B cell (primary cell): ENCODE measurements at regions not wholly inside any gene's neighbourhood (a gene's known extent, or its start where the extent isn't known, plus 50 kb on each side); places are given as distances from the start of the nearest gene placed in this dataset.

Experiments used
- ATAC-seq: fragments of 200-7000 bp; cut with Tn5 transposase; one replicate; pipeline ENCODE4 v1.10.0; 2021; ENCODE audit warnings: low read depth, mild to moderate bottlenecking, moderate number of reproducible peaks, moderate library complexity
- CTCF ChIA-PET: fragments of 350-600 bp; sonication (Branson Sonifier 250); formaldehyde crosslinking; loops from one replicate; lab custom pipeline; 2021; ENCODE audit warnings: antibody characterized with exemption, inconsistent platforms; lab: Charles Lee
- POLR2A ChIA-PET: fragments of 350-600 bp; sonication (Branson Sonifier 250); formaldehyde crosslinking; loops from one replicate; lab custom pipeline; 2021; ENCODE audit warnings: antibody characterized with exemption; lab: Charles Lee
- DNase-seq: peaks from one replicate; pipeline ENCODE4 v3.0.0; 2013
- H2AFZ ChIP-seq: 2 replicates; pipeline ENCODE4 v1.6.1; 2012; ENCODE audit warnings: mild to moderate bottlenecking, low read depth, low read length; ENCODE audit not compliant: insufficient read depth, poor library complexity, severe bottlenecking
- H3K27ac ChIP-seq, 2 donors: 1 replicate in 1 of 2; 2 replicates in 1 of 2; pipeline ENCODE4 v1.5.1; 2012 to 2013; ENCODE audit warnings: low read length in 2 of 2, mild to moderate bottlenecking in 2 of 2, moderate library complexity in 1 of 2
- H3K27me3 ChIP-seq, 4 experiments: fragments of 200-600 bp in 1 of 4; sonication (generic) in 1 of 4; replicated peaks in 1 of 4; 1 replicate in 2 of 4; 2 replicates in 2 of 4; pipeline versions ENCODE4 v1.6.1 to v1.7.0; 2013 to 2016; ENCODE audit warnings: low read length in 3 of 4, mild to moderate bottlenecking in 2 of 4, mixed read lengths in 1 of 4, moderate library complexity in 1 of 4; ENCODE audit not compliant: insufficient read depth in 4 of 4, control insufficient read depth in 3 of 4; ENCODE audit errors: control extremely low read depth in 1 of 4
- H3K36me3 ChIP-seq, 2 experiments: replicated peaks in 1 of 2; 1 replicate in 1 of 2; 2 replicates in 1 of 2; pipeline versions ENCODE4 v1.6.1 to v1.7.1; 2013; ENCODE audit warnings: low read length in 1 of 2; ENCODE audit not compliant: insufficient read depth in 2 of 2, control insufficient read depth in 1 of 2; ENCODE audit errors: control extremely low read depth in 1 of 2, extremely low read depth in 1 of 2
- H3K4me1 ChIP-seq, 2 donors: fragments of 200-600 bp in 1 of 2; sonication (generic) in 1 of 2; 1 replicate in 1 of 2; 2 replicates in 1 of 2; pipeline versions ENCODE4 v1.5.1 to v1.6.1; 2013 to 2017; ENCODE audit warnings: low read length in 2 of 2; ENCODE audit not compliant: control insufficient read depth in 2 of 2, insufficient read depth in 2 of 2
- H3K4me2 ChIP-seq: replicated peaks from 2 replicates; pipeline ENCODE3; 2012; ENCODE audit warnings: mild to moderate bottlenecking, low read depth, low read length; ENCODE audit not compliant: poor library complexity, severe bottlenecking
- H3K4me3 ChIP-seq, 5 experiments: fragments of 200-600 bp in 1 of 5; sonication (generic) in 1 of 5; 1 replicate in 3 of 5; 2 replicates in 2 of 5; pipeline versions ENCODE4 v1.5.1 to v1.7.0; 2011 to 2016; ENCODE audit warnings: low read length in 4 of 5, mild to moderate bottlenecking in 4 of 5, low read depth in 2 of 5, control low read depth in 1 of 5, moderate library complexity in 1 of 5; ENCODE audit not compliant: insufficient read depth in 1 of 5; ENCODE audit errors: control extremely low read depth in 1 of 5, extremely low read depth in 1 of 5
- H3K79me2 ChIP-seq: fragments of 200-600 bp; sonication (generic); one replicate; pipeline ENCODE4 v1.6.0; 2016; ENCODE audit warnings: low read length; ENCODE audit not compliant: control insufficient read depth, insufficient read depth
- H3K9ac ChIP-seq: fragments of 200-600 bp; sonication (generic); 2 replicates; pipeline ENCODE4 v1.6.1; 2017; ENCODE audit warnings: mild to moderate bottlenecking, low read length, moderate library complexity
- H3K9me3 ChIP-seq, 3 donors: one replicate each; pipeline versions ENCODE4 v1.6.1 to v1.7.1; 2013; ENCODE audit warnings: low read length in 2 of 3; ENCODE audit not compliant: control insufficient read depth in 2 of 3, insufficient read depth in 1 of 3; ENCODE audit errors: control extremely low read depth in 1 of 3
- H4K20me1 ChIP-seq: 2 replicates; pipeline ENCODE4 v1.6.0; 2012; ENCODE audit warnings: mild to moderate bottlenecking, low read length; ENCODE audit not compliant: insufficient read depth, control insufficient read depth, poor library complexity, severe bottlenecking
- H3K27ac Mint-ChIP-seq: one replicate; pipeline ENCODE4 v1.8.0; 2021; ENCODE audit warnings: mixed read lengths
- H3K27me3 Mint-ChIP-seq: one replicate; pipeline ENCODE4 v1.8.0; 2021; ENCODE audit warnings: mixed read lengths
- H3K4me1 Mint-ChIP-seq: one replicate; pipeline ENCODE4 v1.8.0; 2021; ENCODE audit warnings: mixed read lengths
- H3K4me3 Mint-ChIP-seq: one replicate; pipeline ENCODE4 v1.8.0; 2021; ENCODE audit warnings: mixed read lengths
- H3K9me3 Mint-ChIP-seq: one replicate; pipeline ENCODE4 v1.8.0; 2022; ENCODE audit warnings: mixed read lengths; ENCODE audit not compliant: insufficient read depth
- EZH2 ChIP-seq: IDR thresholded peaks from 2 replicates; pipeline ENCODE4 v1.6.1; 2012; ENCODE audit warnings: borderline replicate concordance, low read depth, mild to moderate bottlenecking, moderate library complexity, low read length; ENCODE audit not compliant: insufficient read depth, poor library complexity, severe bottlenecking
- WGBS: methylation state at CpG from one replicate; pipeline ENCODE4 v1.1.5; 2013; ENCODE audit warnings: missing lambda C conversion rate; ENCODE audit not compliant: insufficient coverage; 5-methylcytosine and 5-hydroxymethylcytosine counted together
- intact Hi-C: fragments of 100-400 bp; cut with micrococcal nuclease; formaldehyde crosslinking; loops from one replicate; pipeline ENCODE4 v1.10.0; 2022
- TF ChIP-seq, protein P1 (sequence below): fragments of 200-600 bp; IDR thresholded peaks from one replicate; pipeline ENCODE4 v1.8.0; 2022; ENCODE audit warnings: antibody characterized with exemption, mild to moderate bottlenecking

GRCh38 chr13:107531180-107531579 is 684.2 kb downstream of the LIG4 start:
- H2AFZ ChIP-seq, result no peak overlapping the region
- DNase-seq (no peak), ATAC-seq (no peak)
- H3K4me3 ChIP-seq, result no peak overlapping the region
- no peaks in the 10 kb centered on the region for H4K20me1 ChIP-seq
- intact Hi-C loops, result no loop called here
- TF ChIP-seq EZH2, result no peak
- TF ChIP-seq, protein P1, sequence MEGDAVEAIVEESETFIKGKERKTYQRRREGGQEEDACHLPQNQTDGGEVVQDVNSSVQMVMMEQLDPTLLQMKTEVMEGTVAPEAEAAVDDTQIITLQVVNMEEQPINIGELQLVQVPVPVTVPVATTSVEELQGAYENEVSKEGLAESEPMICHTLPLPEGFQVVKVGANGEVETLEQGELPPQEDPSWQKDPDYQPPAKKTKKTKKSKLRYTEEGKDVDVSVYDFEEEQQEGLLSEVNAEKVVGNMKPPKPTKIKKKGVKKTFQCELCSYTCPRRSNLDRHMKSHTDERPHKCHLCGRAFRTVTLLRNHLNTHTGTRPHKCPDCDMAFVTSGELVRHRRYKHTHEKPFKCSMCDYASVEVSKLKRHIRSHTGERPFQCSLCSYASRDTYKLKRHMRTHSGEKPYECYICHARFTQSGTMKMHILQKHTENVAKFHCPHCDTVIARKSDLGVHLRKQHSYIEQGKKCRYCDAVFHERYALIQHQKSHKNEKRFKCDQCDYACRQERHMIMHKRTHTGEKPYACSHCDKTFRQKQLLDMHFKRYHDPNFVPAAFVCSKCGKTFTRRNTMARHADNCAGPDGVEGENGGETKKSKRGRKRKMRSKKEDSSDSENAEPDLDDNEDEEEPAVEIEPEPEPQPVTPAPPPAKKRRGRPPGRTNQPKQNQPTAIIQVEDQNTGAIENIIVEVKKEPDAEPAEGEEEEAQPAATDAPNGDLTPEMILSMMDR, result no peak
- H3K9ac ChIP-seq, result no peak overlapping the region
- no peak overlapping the region for H3K27ac Mint-ChIP-seq
- no peaks in the 10 kb centered on the region for H3K27me3 ChIP-seq
- CTCF ChIA-PET, result no interaction called here
- H3K27ac ChIP-seq, result no peak overlapping the region
- H3K4me1 Mint-ChIP-seq, result no peaks in the 10 kb centered on the region
- no peaks in the 10 kb centered on the region for H3K36me3 ChIP-seq
- peaks cover 7% of the 10 kb centered on the region for H3K9me3 Mint-ChIP-seq
- 43% methylated on average over 1 of the region's 3 CpGs for WGBS
- POLR2A ChIA-PET, result no interaction called here
- no peak overlapping the region for H3K4me3 Mint-ChIP-seq
- H3K27me3 Mint-ChIP-seq, result no peaks in the 10 kb centered on the region
- no peaks in the 10 kb centered on the region for H3K4me1 ChIP-seq
- no peak overlapping the region for H3K4me2 ChIP-seq
- no peaks in the 10 kb centered on the region for H3K79me2 ChIP-seq
- H3K9me3 ChIP-seq, result no peaks in the 10 kb centered on the region

- no peaks in the 10 kb centered on the region for H3K4me1 Mint-ChIP-seq
- H3K27ac ChIP-seq, result no peak overlapping the region
- H3K27me3 ChIP-seq, result no peaks in the 10 kb centered on the region
- CTCF ChIA-PET, result no interaction called here
- no peak overlapping the region for H3K4me2 ChIP-seq
- no peak overlapping the region for H2AFZ ChIP-seq
- intact Hi-C loops, result no loop called here
- H3K27ac Mint-ChIP-seq, result no peak overlapping the region
- no peaks in the 10 kb centered on the region for H3K9me3 ChIP-seq
- no peaks in the 10 kb centered on the region for H4K20me1 ChIP-seq
- TF ChIP-seq EZH2, result no peak
- TF ChIP-seq, protein P1, result no peak
- no peaks in the 10 kb centered on the region for H3K4me1 ChIP-seq
- POLR2A ChIA-PET, result no interaction called here
- ATAC-seq, result no peak
- no peak for DNase-seq
- 69% methylated on average over 2 of the region's 4 CpGs for WGBS
- no peak overlapping the region for H3K4me3 Mint-ChIP-seq
- no peaks in the 10 kb centered on the region for H3K27me3 Mint-ChIP-seq
- H3K9me3 Mint-ChIP-seq, result peaks cover 7% of the 10 kb centered on the region
- H3K79me2 ChIP-seq, result no peaks in the 10 kb centered on the region
- H3K4me3 ChIP-seq, result no peak overlapping the region
- H3K36me3 ChIP-seq, result no peaks in the 10 kb centered on the region
- H3K9ac ChIP-seq, result no peak overlapping the region
Observed at GRCh38 chr13:107529035-107529434, 686.3 kb downstream of the LIG4 start.
